Heart left ventricle (tissue), 16 donors: ENCODE measurements at regions not wholly inside any gene's neighbourhood (a gene's known extent, or its start where the extent isn't known, plus 50 kb on each side); places are given as distances from the start of the nearest gene placed in this dataset.

Experiments
- ATAC-seq, 4 donors: fragments of 200-7000 bp; cut with Tn5 transposase; one replicate each; pipeline ENCODE4 v1.9.1; 2020 to 2022; ENCODE audit warnings: moderate library complexity in 4 of 4, mild to moderate bottlenecking in 3 of 4, moderate number of reproducible peaks in 1 of 4
- DNase-seq, 5 donors: peaks; one replicate each; pipeline ENCODE4 v3.0.0-alpha.2; 2020
- H3K27ac ChIP-seq, 12 donors: fragments of 200-600 bp; sonication (generic) in 4 of 12; one replicate each; pipeline versions ENCODE4 v1.5.0 to v1.8.0; 2016 to 2022; ENCODE audit warnings: mild to moderate bottlenecking in 2 of 12
- H3K27me3 ChIP-seq, 9 donors: fragments of 200-600 bp; sonication (generic) in 2 of 9; one replicate each; pipeline versions ENCODE4 v1.5.1 to v1.8.0; 2016 to 2022; ENCODE audit warnings: mild to moderate bottlenecking in 3 of 9
- H3K36me3 ChIP-seq, 9 donors: fragments of 200-600 bp; sonication (generic) in 2 of 9; one replicate each; pipeline versions ENCODE4 v1.5.0 to v1.8.0; 2018 to 2022; ENCODE audit warnings: mild to moderate bottlenecking in 2 of 9
- H3K4me1 ChIP-seq, 12 donors: fragments of 200-600 bp; sonication (generic) in 4 of 12; one replicate each; pipeline versions ENCODE4 v1.5.0 to v1.8.0; 2016 to 2022; ENCODE audit warnings: mild to moderate bottlenecking in 3 of 12
- H3K4me3 ChIP-seq, 12 donors: fragments of 200-600 bp; sonication (generic) in 4 of 12; one replicate each; pipeline versions ENCODE4 v1.5.0 to v1.8.0; 2017 to 2022; ENCODE audit warnings: mild to moderate bottlenecking in 9 of 12, moderate library complexity in 4 of 12
- H3K9me3 ChIP-seq, 12 donors: fragments of 200-600 bp; sonication (generic) in 4 of 12; one replicate each; pipeline versions ENCODE4 v1.5.0 to v1.8.0; 2016 to 2022; ENCODE audit warnings: mild to moderate bottlenecking in 1 of 12
- CTCF ChIP-seq, 12 donors: fragments of 200-600 bp; sonication (generic) in 4 of 12; IDR thresholded peaks; one replicate each; pipeline versions ENCODE4 v1.5.0 to v1.8.0; 2018 to 2022; ENCODE audit warnings: antibody characterized with exemption in 12 of 12, mild to moderate bottlenecking in 5 of 12
- POLR2A ChIP-seq, 2 donors: fragments of 450-650 bp; IDR thresholded peaks; one replicate each; pipeline ENCODE4 v1.6.1; 2017; ENCODE audit warnings: antibody characterized with exemption in 2 of 2, mild to moderate bottlenecking in 2 of 2, moderate library complexity in 2 of 2
- WGBS, 4 donors: extraction: QIAGEN DNeasy Blood & Tissue Kit in 2 of 4; methylation state at CpG; one replicate each; pipeline versions ENCODE4 v1.1.5 to v1.1.7; 2013 to 2018; 5-methylcytosine and 5-hydroxymethylcytosine counted together
- intact Hi-C, 10 donors: fragments of 100-400 bp; cut with DNase I; formaldehyde crosslinking; loops; one replicate each; pipeline versions ENCODE4 v1.11.1 to v1.14.2; 2022
- donor health status: ischemic (EF 13 %, LVEDD 7.1; RV severe dilation, severe dysfunction).
- donor health status: healthy with polysubstance abuse.
- donor health status: DM: no; HTN: yes; CAD: no.
- donor health status: DM: no; HTN: no; CAD: no.
- donor health status: ischemic (EF 25% LVEDD 6.9; RV normal size, moderate dysfunction).
- donor health status: ischemic (EF 25% LVEDD 5.7; RV mildly dilated, moderate dysfunction).
- donor health status: healthy.
- donor health status: DM: yes; HTN: yes; CAD: no.
- donor health status: ischemic (EF 35%, LVEDD 5.7; RV mildly dilated, moderate dysfunction).
- donor health status: nonischemic (EF 11% LVEDD 7.7; RV severe dilation, severe dysfunction).
- donor health status: DM: yes; HTN: yes; CAD: no.
- donor health status: PGD.
- donor health status: ischemic (EF 29% LVEDD 5.4; RV normal size, mild dysfunction).
- donor health status: nonischemic (EF 23%, LVEDD 6.1; RV moderate dilation, normal function).

- Histone ChIP-seq H3K9me3 (peaks cover 0 to 11% (median 0%) of the 10 kb centered on the region in 12 donors), H3K4me3 (no peak overlapping the region), H3K27ac (no peak overlapping the region), H3K36me3 (no peaks in the 10 kb centered on the region), H3K27me3 (no peaks in the 10 kb centered on the region), H3K4me1 (no peaks in the 10 kb centered on the region)
- ATAC-seq (no peak), DNase-seq (no peak)
- intact Hi-C loops: no loop called here
- TF ChIP-seq POLR2A (IDR thresholded peaks at IDR 0.05): no peak
- no peak for TF ChIP-seq CTCF (IDR thresholded peaks at IDR 0.05)
- WGBS, 4 donors: 95 to 100% (median 97%) methylated on average over 3 of the region's 3 CpGs
Measured at GRCh38 chr3:105923140-105923539, 54.3 kb upstream of the CBLB start.

- no peak for DNase-seq
- intact Hi-C loops: no loop called here
- no peaks in the 10 kb centered on the region for H3K9me3 ChIP-seq
- H3K4me3 ChIP-seq: no peak overlapping the region
- no peaks in the 10 kb centered on the region for H3K27me3 ChIP-seq
- ATAC-seq: no peak
- H3K4me1 ChIP-seq: peaks cover 0 to 6% (median 0%) of the 10 kb centered on the region in 12 donors
- H3K36me3 ChIP-seq: no peaks in the 10 kb centered on the region
- 96 to 100% (median 98%) methylated on average over 1 of the region's 1 CpG for WGBS, 4 donors
- no peak overlapping the region for H3K27ac ChIP-seq
- TF ChIP-seq POLR2A (IDR thresholded peaks at IDR 0.05): no peak
- no peak for TF ChIP-seq CTCF (IDR thresholded peaks at IDR 0.05)
Measured at GRCh38 chr3:105927741-105928140, 58.9 kb upstream of the CBLB start.

GRCh38 chr3:105930733-105931132 lies 61.9 kb upstream of the CBLB start:
- no peaks in the 10 kb centered on the region for H3K27me3 ChIP-seq
- ATAC-seq (peak in 2 of 4 donors; percentile 29 to 49), DNase-seq (no peak)
- no peaks in the 10 kb centered on the region for H3K36me3 ChIP-seq
- 58 to 71% (median 68%) methylated on average over 3 of the region's 3 CpGs for WGBS, 4 donors
- peaks cover 0 to 7% (median 0%) of the 10 kb centered on the region in 12 donors for H3K4me1 ChIP-seq
- H3K27ac ChIP-seq: no peak overlapping the region
- intact Hi-C loops: no loop called here
- no peaks in the 10 kb centered on the region for H3K9me3 ChIP-seq
- TF ChIP-seq CTCF (IDR thresholded peaks at IDR 0.05): no peak
- no peak for TF ChIP-seq POLR2A (IDR thresholded peaks at IDR 0.05)
- no peak overlapping the region for H3K4me3 ChIP-seq

- no peak for TF ChIP-seq CTCF (IDR thresholded peaks at IDR 0.05)
- TF ChIP-seq POLR2A (IDR thresholded peaks at IDR 0.05): no peak
- 58 to 75% (median 68%) methylated on average over 2 of the region's 2 CpGs for whole genome bisulfite sequencing, 4 donors
- Histone ChIP-seq H3K36me3 (no peaks in the 10 kb centered on the region), H3K27me3 (no peaks in the 10 kb centered on the region), H3K27ac (no peak overlapping the region), H3K4me3 (no peak overlapping the region), H3K9me3 (no peaks in the 10 kb centered on the region), H3K4me1 (peaks cover 0 to 7% (median 0%) of the 10 kb centered on the region in 12 donors)
- no peak for ATAC-seq
- no peak for DNase-seq
- intact Hi-C loops: no loop called here
Measured at GRCh38 chr3:105931500-105931899, 62.7 kb upstream of the CBLB start.
